ENCODE measurements at regions not wholly inside any gene's neighbourhood (a gene's known extent, or its start where the extent isn't known, plus 50 kb on each side); places are given as distances from the start of the nearest gene placed in this dataset.

DNA sequence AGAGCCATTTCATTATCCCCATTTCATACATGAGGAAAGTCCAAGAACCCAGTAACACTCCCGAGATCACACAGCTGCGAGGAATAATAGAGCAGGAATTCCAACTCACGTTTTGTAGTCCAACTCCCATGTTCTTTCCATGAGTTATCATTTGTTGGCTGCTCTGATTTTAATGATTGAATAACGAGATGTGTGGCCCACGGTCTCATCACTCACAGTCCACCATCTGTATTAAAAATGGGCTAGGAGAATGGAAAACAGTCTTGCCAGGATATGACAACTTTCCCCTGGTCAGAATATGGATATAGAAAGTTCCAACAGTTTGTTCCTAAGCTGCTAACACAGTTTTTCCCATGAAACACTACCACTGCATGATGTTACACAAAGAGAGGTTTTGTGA lies 147.5 kb downstream of the METTL4 start:
- ATAC-seq, result no peak
- TF ChIP-seq, protein P1, sequence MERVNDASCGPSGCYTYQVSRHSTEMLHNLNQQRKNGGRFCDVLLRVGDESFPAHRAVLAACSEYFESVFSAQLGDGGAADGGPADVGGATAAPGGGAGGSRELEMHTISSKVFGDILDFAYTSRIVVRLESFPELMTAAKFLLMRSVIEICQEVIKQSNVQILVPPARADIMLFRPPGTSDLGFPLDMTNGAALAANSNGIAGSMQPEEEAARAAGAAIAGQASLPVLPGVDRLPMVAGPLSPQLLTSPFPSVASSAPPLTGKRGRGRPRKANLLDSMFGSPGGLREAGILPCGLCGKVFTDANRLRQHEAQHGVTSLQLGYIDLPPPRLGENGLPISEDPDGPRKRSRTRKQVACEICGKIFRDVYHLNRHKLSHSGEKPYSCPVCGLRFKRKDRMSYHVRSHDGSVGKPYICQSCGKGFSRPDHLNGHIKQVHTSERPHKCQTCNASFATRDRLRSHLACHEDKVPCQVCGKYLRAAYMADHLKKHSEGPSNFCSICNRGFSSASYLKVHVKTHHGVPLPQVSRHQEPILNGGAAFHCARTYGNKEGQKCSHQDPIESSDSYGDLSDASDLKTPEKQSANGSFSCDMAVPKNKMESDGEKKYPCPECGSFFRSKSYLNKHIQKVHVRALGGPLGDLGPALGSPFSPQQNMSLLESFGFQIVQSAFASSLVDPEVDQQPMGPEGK (CRISPR knock-in tag; IDR thresholded peaks at IDR 0.05; ENCODE audit: borderline replicate concordance), result no peak
- no peak for TF ChIP-seq ZNF565 (CRISPR knock-in tag; conservative IDR thresholded peaks at IDR 0.05; ENCODE audit: low read depth)
- no peak for TF ChIP-seq GLIS3 (CRISPR knock-in tag; IDR thresholded peaks at IDR 0.05)
- TF ChIP-seq, protein P2, sequence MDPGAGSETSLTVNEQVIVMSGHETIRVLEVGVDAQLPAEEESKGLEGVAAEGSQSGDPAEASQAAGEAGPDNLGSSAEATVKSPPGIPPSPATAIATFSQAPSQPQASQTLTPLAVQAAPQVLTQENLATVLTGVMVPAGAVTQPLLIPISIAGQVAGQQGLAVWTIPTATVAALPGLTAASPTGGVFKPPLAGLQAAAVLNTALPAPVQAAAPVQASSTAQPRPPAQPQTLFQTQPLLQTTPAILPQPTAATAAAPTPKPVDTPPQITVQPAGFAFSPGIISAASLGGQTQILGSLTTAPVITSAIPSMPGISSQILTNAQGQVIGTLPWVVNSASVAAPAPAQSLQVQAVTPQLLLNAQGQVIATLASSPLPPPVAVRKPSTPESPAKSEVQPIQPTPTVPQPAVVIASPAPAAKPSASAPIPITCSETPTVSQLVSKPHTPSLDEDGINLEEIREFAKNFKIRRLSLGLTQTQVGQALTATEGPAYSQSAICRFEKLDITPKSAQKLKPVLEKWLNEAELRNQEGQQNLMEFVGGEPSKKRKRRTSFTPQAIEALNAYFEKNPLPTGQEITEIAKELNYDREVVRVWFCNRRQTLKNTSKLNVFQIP (CRISPR knock-in tag; IDR thresholded peaks at IDR 0.05; ENCODE audit: borderline replicate concordance, low read depth), result no peak
- TF ChIP-seq OSR1 (CRISPR knock-in tag; IDR thresholded peaks at IDR 0.05), result no peak
- TF ChIP-seq ZFP3 (CRISPR knock-in tag; IDR thresholded peaks at IDR 0.05), result no peak
- TF ChIP-seq, protein P3, sequence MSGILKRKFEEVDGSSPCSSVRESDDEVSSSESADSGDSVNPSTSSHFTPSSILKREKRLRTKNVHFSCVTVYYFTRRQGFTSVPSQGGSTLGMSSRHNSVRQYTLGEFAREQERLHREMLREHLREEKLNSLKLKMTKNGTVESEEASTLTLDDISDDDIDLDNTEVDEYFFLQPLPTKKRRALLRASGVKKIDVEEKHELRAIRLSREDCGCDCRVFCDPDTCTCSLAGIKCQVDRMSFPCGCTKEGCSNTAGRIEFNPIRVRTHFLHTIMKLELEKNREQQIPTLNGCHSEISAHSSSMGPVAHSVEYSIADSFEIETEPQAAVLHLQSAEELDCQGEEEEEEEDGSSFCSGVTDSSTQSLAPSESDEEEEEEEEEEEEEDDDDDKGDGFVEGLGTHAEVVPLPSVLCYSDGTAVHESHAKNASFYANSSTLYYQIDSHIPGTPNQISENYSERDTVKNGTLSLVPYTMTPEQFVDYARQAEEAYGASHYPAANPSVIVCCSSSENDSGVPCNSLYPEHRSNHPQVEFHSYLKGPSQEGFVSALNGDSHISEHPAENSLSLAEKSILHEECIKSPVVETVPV (CRISPR knock-in tag; IDR thresholded peaks at IDR 0.05), result no peak
- no peak for TF ChIP-seq CSDC2 (CRISPR knock-in tag; IDR thresholded peaks at IDR 0.05)
- no peak for TF ChIP-seq ISL1 (CRISPR knock-in tag; IDR thresholded peaks at IDR 0.05)
- no peak for TF ChIP-seq PPARA (CRISPR knock-in tag; IDR thresholded peaks at IDR 0.05; ENCODE audit: borderline replicate concordance)
- TF ChIP-seq SNAI2 (CRISPR knock-in tag; IDR thresholded peaks at IDR 0.05), result no peak
- TF ChIP-seq BACH2 (CRISPR knock-in tag; IDR thresholded peaks at IDR 0.05; ENCODE audit: borderline replicate concordance), result no peak
- no peak for TF ChIP-seq ZFP30 (CRISPR knock-in tag; IDR thresholded peaks at IDR 0.05)
- TF ChIP-seq, protein P4, sequence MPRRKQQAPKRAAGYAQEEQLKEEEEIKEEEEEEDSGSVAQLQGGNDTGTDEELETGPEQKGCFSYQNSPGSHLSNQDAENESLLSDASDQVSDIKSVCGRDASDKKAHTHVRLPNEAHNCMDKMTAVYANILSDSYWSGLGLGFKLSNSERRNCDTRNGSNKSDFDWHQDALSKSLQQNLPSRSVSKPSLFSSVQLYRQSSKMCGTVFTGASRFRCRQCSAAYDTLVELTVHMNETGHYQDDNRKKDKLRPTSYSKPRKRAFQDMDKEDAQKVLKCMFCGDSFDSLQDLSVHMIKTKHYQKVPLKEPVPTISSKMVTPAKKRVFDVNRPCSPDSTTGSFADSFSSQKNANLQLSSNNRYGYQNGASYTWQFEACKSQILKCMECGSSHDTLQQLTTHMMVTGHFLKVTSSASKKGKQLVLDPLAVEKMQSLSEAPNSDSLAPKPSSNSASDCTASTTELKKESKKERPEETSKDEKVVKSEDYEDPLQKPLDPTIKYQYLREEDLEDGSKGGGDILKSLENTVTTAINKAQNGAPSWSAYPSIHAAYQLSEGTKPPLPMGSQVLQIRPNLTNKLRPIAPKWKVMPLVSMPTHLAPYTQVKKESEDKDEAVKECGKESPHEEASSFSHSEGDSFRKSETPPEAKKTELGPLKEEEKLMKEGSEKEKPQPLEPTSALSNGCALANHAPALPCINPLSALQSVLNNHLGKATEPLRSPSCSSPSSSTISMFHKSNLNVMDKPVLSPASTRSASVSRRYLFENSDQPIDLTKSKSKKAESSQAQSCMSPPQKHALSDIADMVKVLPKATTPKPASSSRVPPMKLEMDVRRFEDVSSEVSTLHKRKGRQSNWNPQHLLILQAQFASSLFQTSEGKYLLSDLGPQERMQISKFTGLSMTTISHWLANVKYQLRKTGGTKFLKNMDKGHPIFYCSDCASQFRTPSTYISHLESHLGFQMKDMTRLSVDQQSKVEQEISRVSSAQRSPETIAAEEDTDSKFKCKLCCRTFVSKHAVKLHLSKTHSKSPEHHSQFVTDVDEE (CRISPR knock-in tag; IDR thresholded peaks at IDR 0.05), result no peak
- TF ChIP-seq ARNTL (CRISPR knock-in tag; IDR thresholded peaks at IDR 0.05; ENCODE audit: borderline replicate concordance, low read depth), result no peak
- TF ChIP-seq ZNF70 (CRISPR knock-in tag; IDR thresholded peaks at IDR 0.05), result no peak
- no peak for TF ChIP-seq ESRRG (CRISPR knock-in tag; IDR thresholded peaks at IDR 0.05)
- TF ChIP-seq TCF4 (CRISPR knock-in tag; IDR thresholded peaks at IDR 0.05; ENCODE audit: borderline replicate concordance), result no peak

DNA sequence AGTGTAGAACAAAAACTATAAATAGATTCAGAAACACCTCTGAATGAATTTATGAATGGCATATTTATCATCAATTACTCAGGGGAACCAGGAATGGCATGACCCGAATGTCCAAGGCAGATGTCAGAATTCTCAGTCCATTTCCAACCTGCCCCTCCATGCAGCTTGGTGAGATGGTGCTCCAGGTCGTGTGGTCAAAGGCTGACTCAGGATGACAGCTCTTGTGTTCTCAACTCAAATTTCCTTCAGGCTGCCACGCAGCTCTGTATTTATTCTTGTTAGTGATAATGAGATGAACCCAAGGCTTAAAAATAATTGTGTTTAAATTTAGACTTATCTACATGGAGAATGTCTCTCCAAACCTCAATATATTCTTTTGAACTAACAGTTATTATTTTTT lies 146.9 kb downstream of the METTL4 start:
- TF ChIP-seq ZNF565 (CRISPR knock-in tag; conservative IDR thresholded peaks at IDR 0.05; ENCODE audit: low read depth) (no peak), BACH2 (CRISPR knock-in tag; IDR thresholded peaks at IDR 0.05; ENCODE audit: borderline replicate concordance) (no peak), TOX (CRISPR knock-in tag; IDR thresholded peaks at IDR 0.05; ENCODE audit: borderline replicate concordance) (no peak), SNAI2 (CRISPR knock-in tag; IDR thresholded peaks at IDR 0.05) (no peak), PPARA (CRISPR knock-in tag; IDR thresholded peaks at IDR 0.05; ENCODE audit: borderline replicate concordance) (no peak), ZFP30 (CRISPR knock-in tag; IDR thresholded peaks at IDR 0.05) (no peak), ESRRG (CRISPR knock-in tag; IDR thresholded peaks at IDR 0.05) (no peak), TCF4 (CRISPR knock-in tag; IDR thresholded peaks at IDR 0.05; ENCODE audit: borderline replicate concordance) (no peak), ZNF8 (CRISPR knock-in tag; IDR thresholded peaks at IDR 0.05) (no peak), ZFP3 (CRISPR knock-in tag; IDR thresholded peaks at IDR 0.05) (no peak), GLIS3 (CRISPR knock-in tag; IDR thresholded peaks at IDR 0.05) (no peak), OSR1 (CRISPR knock-in tag; IDR thresholded peaks at IDR 0.05) (no peak), ARNTL (CRISPR knock-in tag; IDR thresholded peaks at IDR 0.05; ENCODE audit: borderline replicate concordance, low read depth) (no peak), CSDC2 (CRISPR knock-in tag; IDR thresholded peaks at IDR 0.05) (no peak)
- TF ChIP-seq, protein P4 (CRISPR knock-in tag; IDR thresholded peaks at IDR 0.05), result no peak
- TF ChIP-seq, protein P2 (CRISPR knock-in tag; IDR thresholded peaks at IDR 0.05; ENCODE audit: borderline replicate concordance, low read depth), result no peak
- TF ChIP-seq, protein P3 (CRISPR knock-in tag; IDR thresholded peaks at IDR 0.05), result no peak
- TF ChIP-seq, protein P1 (CRISPR knock-in tag; IDR thresholded peaks at IDR 0.05; ENCODE audit: borderline replicate concordance), result no peak
- no peak for ATAC-seq

All from SK-N-SH treated with all-trans-retinoic acid at 6 μM for 48 hours (cell line).